Lung microvascular endothelial cell (primary cell): ENCODE measurements at regions not wholly inside any gene's neighbourhood (a gene's known extent, or its start where the extent isn't known, plus 50 kb on each side); places are given as distances from the start of the nearest gene placed in this dataset.

Source experiments
- DNase-seq, 2 donors: peaks; one replicate each; pipeline versions ENCODE4 v3.0.0 to v3.0.0-alpha.2; 2010; ENCODE audit warnings: low read depth in 2 of 2

DNA sequence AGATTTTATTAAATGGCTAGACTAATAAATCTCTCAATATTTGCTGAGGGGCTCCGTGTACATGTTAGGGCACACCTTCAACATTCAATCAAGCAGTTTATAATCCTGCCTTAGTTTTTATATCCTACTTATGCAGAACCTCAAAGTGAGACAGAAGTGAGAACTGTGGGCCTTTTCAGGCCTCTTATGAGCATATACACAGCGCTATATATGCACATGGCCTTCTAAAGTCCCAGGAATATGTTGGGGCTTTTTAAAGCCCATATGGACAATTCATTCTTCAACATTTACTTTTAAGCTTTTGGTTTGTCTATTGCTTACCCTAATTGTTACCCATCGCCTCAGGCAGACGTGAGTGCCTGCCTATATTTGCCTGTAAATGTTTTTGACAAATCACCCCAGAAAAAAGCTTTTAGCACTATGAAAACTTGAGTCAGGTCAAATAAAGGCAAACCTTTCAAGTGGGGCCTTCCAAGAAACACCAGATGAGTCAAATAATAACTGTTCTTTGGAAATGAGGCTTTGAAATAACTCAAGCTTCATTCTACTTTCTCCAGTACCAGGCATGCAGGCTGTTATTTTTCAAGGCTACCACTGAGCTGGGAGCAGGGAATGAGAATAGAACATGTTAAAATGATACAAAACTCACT lies 58.2 kb downstream of the ESM1 start:
- no peak for DNase-seq

DNA sequence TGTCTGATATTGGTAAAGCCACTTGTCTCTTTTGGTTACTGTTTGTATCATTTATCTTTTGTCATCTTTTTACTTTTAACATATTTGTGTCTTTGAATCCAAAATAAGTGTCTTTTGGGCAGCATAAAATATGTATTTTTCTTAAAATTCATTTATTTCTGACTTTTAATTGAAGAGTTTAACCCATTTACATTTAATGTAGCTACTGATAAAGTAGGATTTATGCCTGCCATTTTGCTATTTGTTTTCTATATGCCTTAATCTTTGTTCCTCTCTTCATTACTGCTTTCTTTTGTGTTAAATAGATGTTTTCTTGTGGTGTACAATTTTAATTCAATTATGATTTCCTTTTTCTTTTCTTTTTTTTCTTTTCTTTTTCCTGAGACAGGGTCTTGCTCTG lies 60.9 kb downstream of the ESM1 start:
- no peak for DNase-seq

DNA sequence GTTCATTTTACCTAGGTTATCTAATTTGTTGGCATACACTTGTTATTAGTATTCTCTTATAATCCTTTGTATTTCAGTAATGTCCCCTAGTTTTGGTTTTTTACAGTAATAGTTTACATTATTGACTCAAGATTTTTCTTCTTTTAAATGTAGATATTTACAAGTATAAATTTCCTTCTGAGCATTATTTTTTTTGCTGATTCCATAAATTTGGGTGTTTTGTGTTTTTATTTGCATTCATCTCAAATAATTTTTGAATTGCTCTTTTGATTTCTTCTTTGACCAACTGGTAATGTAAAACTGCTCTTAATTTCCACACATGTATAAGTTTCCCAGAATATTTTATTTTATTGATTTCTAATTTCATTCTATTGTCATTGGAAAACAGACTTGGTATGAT lies 68.1 kb downstream of the ESM1 start:
- DNase-seq = no peak

DNA sequence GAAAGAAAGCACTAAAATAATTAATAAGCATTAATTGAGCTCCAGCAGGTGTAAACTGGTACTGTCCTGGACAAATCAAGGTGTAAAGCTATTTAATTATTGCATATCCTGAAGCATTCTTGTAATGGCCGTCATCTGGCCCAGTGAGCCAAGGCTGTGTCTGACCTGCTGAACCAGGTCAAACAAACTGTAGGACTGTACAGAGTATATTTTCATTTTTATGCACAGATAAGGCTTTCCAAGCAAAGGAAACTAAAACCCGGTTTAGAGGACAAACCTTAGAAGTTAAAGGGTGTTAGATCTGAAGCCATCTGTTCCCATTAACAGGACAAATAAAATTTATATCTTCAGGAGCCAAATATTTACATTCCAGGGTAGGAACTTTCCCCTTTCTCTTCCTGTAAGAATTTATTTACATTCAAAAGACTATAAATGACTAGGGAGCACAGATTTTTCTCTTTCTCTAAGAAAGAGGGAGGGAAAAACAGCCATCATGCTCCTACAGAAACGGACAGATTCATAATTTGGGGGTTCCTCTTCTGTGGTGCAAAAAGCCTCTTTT lies 69.8 kb downstream of the ESM1 start:
- DNase-seq = no peak

GRCh38 chr5:54912021-54912420 lies 73.4 kb downstream of the ESM1 start:
- DNase-seq = no peak

- DNase-seq = peak; percentile 35 to 60
These were observed 75.2 kb downstream of the ESM1 start for GRCh38 chr5:54909911-54910870.

DNA sequence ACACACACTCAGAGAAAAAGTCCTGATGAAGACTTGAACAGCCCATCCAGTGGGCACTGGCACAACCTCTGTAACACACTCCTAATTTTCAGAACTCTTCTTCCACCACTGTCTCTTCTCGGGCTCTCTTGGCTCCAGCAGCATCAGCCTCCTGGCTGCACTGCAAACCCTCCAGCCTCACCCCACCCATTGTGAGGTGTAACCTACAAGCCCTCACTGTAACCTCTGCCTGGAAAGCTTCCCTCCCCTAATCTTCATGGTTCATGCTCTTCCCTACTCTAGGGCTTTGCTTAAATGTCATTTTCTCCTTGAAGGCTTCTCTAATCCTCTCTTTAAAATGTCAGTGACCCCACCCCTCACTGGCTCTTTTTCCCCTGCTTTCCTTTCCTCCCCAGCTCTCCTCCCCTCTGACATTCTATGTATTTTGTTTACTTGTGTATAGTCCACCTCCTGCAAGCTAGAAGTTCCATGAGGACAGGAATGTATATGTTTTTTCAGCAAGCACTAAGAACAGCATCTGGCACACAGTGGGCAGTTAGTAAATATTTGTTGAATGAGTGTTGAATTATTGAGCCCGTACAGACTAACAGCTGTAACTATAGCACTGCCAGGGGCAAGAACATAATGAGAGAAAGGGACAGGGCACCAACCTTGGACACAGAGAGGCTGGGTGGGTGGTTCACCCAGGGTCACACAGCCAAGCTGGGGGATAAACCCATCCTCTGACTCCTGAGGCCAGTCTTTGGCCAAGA lies 76.4 kb downstream of the ESM1 start:
- DNase-seq = no peak

GRCh38 chr5:54905942-54906537 lies 79.4 kb downstream of the ESM1 start:
- DNase-seq = peak; percentile 79 to 81

DNA sequence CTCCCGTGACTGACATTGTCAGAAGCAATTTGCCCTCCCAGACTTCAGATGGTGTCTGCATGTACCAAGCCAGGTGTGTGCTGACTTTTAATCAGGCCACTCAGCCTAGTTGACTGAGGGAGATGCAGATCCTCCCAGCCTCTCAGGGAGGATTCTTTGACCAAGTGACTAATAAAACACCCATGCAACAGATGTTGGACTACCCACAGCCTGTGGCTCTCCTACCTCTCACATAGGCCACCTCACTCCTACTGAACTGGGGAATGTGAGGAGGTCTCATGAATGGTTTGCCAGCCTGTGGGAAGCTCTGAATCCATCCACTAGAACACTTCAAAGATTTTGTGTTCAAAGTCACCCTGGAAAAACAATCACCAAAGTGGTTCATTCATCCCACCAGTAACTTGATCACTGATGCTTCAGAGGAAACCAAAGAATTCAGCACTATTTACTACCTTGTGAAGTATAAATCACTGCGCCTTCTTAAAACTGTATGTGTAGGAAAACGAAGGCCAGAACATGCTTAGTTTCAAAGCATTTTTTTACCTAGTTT lies 80.1 kb downstream of the ESM1 start:
- DNase-seq = no peak

DNA sequence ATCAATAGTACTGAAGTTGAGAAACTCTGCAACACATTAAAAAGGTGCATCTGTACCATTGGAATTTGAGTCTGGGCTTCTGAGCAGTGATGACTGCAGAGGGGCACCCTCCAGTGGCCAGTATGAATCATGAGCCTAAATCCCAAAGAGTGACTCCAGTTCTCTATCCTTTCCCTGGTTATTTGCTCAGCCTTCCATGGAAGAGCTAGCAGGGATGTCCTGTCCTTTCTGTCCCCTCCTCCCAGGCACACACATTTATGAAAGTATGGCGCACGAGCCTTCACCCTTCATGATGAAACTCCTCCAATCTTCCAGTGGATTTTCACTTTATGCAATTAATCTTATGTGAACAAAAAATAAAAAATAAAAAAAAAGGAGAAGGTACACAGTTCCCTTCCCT lies 81.0 kb downstream of the ESM1 start:
- DNase-seq = peak; percentile 51 to 62

- DNase-seq = no peak
These were observed 82.5 kb downstream of the ESM1 start for GRCh38 chr5:54902791-54903473.

DNA sequence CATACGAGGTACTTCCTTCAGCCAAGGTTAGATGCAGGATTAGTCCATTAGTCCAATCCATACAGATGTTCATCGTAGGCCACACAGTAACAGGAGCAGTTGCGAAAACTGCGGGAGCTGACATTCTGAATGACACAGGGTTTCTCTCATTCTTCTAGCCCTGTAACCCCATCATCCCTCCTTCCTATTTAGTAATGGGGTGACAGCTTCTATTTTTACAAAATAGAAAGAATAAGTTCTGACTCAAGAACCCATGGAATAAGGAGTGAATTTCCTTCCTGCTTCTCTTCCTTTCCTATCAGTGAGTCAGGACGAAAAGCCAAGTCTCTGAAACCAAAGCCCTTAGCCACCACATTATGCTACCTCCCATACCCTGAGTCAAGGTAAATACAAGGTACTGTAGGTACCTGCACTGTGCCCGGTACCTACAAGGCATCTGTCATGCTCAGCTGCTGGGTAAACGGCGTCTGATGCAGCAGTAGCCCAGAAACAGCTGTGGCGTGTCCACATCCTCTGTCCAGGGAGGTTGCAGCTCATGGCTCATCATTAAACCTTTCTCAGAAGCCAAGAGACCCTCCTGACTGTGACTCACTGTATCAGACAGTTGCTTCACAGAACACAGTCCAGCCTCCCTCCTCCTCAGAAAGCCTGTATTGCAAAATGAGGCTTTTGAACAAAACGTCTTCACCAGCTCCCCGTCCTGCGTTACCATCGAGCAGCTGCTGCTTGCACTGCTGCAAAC lies 84.2 kb downstream of the ESM1 start:
- DNase-seq = no peak

DNA sequence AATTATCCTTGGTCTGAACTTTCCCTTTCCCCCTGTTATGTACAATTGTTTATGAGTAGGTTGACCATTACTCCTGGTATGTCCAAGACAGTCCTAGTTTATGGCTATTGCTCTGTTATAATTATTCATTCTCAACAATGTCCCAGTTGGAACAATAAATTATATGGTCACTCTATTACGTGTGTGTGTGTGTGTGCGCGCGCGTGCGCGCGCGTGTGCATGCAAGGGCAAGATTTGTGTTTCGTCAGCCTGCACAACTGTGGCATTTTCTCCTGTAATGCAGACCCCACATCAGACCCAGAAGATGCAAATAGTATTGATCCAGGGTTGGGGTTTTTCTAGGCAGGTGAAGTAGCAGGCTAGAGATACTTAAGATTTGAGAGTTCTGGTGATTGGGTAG lies 88.4 kb downstream of the ESM1 start:
- DNase-seq = no peak

- DNase-seq = peak; percentile 51 to 81
These were observed 89.5 kb downstream of the ESM1 start for GRCh38 chr5:54895816-54896341.

GRCh38 chr5:54894957-54895815 lies 90.2 kb downstream of the ESM1 start:
- DNase-seq = no peak

DNA sequence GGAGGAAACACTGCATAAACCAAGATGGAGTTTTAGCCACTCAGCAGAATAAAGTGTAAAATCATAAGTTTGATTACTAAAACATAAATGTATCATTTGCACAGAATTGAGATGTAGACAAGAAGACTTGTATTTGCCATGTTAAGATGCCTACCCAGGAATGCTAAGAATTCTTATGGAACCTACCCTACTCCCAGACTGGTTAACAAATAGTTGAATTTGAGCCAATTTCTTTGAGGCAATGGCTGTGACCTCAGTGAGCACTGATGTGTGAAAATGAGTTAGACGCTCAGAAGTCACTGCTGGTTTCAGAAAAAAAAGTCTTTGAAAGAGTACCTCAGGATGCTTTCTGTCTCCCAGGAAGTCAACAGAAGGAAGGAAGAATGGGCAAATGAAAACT lies 95.6 kb downstream of the ESM1 start:
- DNase-seq = peak in 1 of 2 donors; percentile 41

DNA sequence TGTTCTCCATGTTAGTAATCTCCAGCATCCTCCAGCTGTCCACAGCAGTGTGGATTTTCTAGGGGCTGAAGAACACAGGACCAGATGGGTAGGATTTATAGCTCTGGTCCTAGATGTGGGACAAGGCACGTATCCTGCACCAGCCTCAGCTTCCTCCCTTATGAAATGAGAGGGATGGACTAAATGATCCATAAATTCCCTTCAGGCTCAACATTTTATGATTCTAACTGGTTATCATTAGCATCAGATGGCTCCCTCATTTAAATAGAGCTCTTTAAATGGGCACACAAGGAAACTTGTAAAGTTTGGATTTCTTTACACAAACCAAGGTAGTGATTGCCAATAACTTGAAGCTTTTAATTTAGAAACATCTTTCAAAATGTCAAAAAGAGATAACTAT lies 97.7 kb downstream of the ESM1 start:
- no peak for DNase-seq

DNA sequence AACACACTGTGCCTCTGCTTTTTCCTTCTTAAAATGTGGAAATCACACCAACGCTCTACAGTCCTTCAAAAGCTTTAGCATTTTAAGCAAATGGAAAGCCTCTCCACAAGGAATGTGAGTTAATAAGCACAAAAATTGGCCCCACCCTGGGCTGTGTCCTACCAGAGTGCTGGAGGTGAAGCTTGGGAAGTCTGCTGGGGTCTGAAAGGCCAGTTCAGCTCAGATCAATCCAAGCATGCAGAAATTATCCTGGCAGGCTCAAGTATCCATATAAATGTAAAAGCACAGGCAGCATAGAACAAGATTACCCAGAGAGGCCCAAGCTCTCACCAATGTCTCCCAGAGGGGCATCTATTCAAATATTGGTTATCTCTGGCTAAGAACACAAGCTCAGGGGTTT lies 98.5 kb downstream of the ESM1 start:
- DNase-seq = no peak

DNA sequence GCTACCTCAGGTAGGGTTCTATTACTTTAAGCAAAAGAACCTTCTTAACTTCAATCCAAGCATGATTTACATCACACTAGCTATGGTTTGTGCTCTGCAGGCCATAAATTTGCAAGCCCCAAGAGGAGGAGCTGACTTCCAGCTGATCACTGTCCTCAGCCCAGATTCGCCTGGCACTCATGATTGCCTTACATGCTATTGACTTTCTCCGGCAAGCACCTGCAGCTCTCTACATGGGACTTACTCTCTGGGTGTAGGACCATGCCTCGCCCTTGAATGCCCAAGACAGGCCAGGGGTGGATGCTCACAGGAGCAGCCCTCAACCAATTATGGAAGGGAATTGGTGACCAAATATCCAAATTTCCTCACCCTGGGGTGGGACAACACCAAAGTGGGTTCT lies 99.8 kb downstream of the ESM1 start:
- DNase-seq = no peak
